HepG2 (cell line): ENCODE measurements at regions not wholly inside any gene's neighbourhood (a gene's known extent, or its start where the extent isn't known, plus 50 kb on each side); places are given as distances from the start of the nearest gene placed in this dataset.

Experiments used
- AKAP8 ChIP-seq: sonication (generic); formaldehyde crosslinking; IDR thresholded peaks from 2 replicates; pipeline ENCODE4 v1.5.1; 2020; ENCODE audit warnings: mild to moderate bottlenecking, missing genetic modification reagents
- BCL6 ChIP-seq: IDR thresholded peaks from 2 replicates; pipeline ENCODE4 v1.6.1; 2016; ENCODE audit warnings: missing genetic modification reagents, missing compliant biosample characterization
- CEBPG ChIP-seq: IDR thresholded peaks from 2 replicates; pipeline ENCODE4 v1.6.1; 2016
- FOXJ3 ChIP-seq: sonication (generic); formaldehyde crosslinking; IDR thresholded peaks from 2 replicates; pipeline ENCODE4 v1.4.0; 2020; ENCODE audit warnings: missing genetic modification reagents, mild to moderate bottlenecking, borderline replicate concordance
- FOXO1 ChIP-seq: sonication (generic); formaldehyde crosslinking; IDR thresholded peaks from 2 replicates; pipeline ENCODE4 v1.4.0; 2020; ENCODE audit warnings: missing genetic modification reagents
- GABPA ChIP-seq, 2 experiments: IDR thresholded peaks; 2 replicates each; pipeline ENCODE4 v1.6.1; 2011 to 2016; ENCODE audit warnings: low read depth in 2 of 2, low read length in 1 of 2, missing biosample characterization in 1 of 2, missing genetic modification characterization in 1 of 2
- MEF2D ChIP-seq: sonication (generic); formaldehyde crosslinking; IDR thresholded peaks from 2 replicates; pipeline ENCODE4 v1.5.1; 2020; ENCODE audit warnings: mild to moderate bottlenecking, missing genetic modification reagents
- MNT ChIP-seq: fragments of 450-650 bp; IDR thresholded peaks from 2 replicates; pipeline ENCODE4 v1.6.1; 2016
- SIX1 ChIP-seq: sonication (generic); formaldehyde crosslinking; IDR thresholded peaks from 2 replicates; pipeline ENCODE4 v1.4.0; 2020; ENCODE audit warnings: missing genetic modification reagents, borderline replicate concordance
- SSRP1 ChIP-seq: IDR thresholded peaks from 2 replicates; pipeline ENCODE4 v1.6.1; 2016; ENCODE audit warnings: control low read depth
- STAG1 ChIP-seq: sonication (generic); formaldehyde crosslinking; IDR thresholded peaks from 2 replicates; pipeline ENCODE4 v1.4.0; 2020; ENCODE audit warnings: missing genetic modification reagents
- TMF1 ChIP-seq: sonication (generic); formaldehyde crosslinking; IDR thresholded peaks from 2 replicates; pipeline ENCODE4 v1.8.1; 2022; ENCODE audit warnings: low read depth, missing genetic modification reagents
- USF2 ChIP-seq, 2 experiments: sonication (generic) in 1 of 2; formaldehyde crosslinking in 1 of 2; IDR thresholded peaks; 2 replicates each; pipeline versions ENCODE4 v1.5.1 to v1.6.1; 2011 to 2020; ENCODE audit warnings: borderline replicate concordance in 1 of 2, low read depth in 1 of 2, low read length in 1 of 2, mild to moderate bottlenecking in 1 of 2, missing genetic modification reagents in 1 of 2, moderate library complexity in 1 of 2
- ZBTB42 ChIP-seq: sonication (generic); formaldehyde crosslinking; IDR thresholded peaks from 2 replicates; pipeline ENCODE4 v1.5.0; 2020; ENCODE audit warnings: mild to moderate bottlenecking, missing genetic modification reagents
- ZFX ChIP-seq: sonication (generic); formaldehyde crosslinking; IDR thresholded peaks from 2 replicates; pipeline ENCODE4 v1.4.0; 2020; ENCODE audit warnings: mild to moderate bottlenecking, low read depth, missing genetic modification reagents, moderate library complexity
- ZNF10 ChIP-seq: sonication (generic); formaldehyde crosslinking; IDR thresholded peaks from 2 replicates; pipeline ENCODE4 v1.4.0; 2020; ENCODE audit warnings: mild to moderate bottlenecking, low read depth, missing genetic modification reagents, borderline replicate concordance
- ZNF772 ChIP-seq: sonication (generic); formaldehyde crosslinking; IDR thresholded peaks from 2 replicates; pipeline ENCODE4 v1.5.0; 2020; ENCODE audit warnings: mild to moderate bottlenecking, missing genetic modification reagents
- TF ChIP-seq, protein P1 (sequence below): sonication (generic); formaldehyde crosslinking; IDR thresholded peaks from 2 replicates; pipeline ENCODE4 v1.5.1; 2020; ENCODE audit warnings: mild to moderate bottlenecking, moderate library complexity, missing genetic modification reagents
- TF ChIP-seq, protein P2 (sequence below): sonication (generic); formaldehyde crosslinking; IDR thresholded peaks from 2 replicates; pipeline ENCODE4 v1.4.0; 2020; ENCODE audit warnings: missing genetic modification reagents

DNA sequence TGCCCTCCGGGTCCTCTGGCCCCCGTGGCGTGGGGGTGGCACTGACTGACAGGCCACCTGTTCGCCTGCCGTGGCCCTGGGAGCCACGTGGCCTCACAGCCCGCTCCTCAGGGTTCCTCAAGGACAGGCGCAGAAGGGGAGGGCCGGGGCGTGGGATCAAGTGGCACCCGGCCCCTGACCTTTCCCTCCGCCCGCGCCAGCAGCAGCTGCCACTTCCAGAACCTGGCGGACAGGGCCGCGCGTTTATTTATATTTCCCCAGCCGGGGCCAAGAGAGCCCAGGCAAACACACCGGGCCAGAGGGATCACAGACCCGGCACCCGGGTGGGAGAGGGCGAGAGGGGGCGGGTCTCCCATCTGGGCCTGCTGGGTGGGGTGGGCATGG is 92.6 kb downstream of the RFLNA start (continued):
- no peak for TF ChIP-seq GABPA (IDR thresholded peaks at IDR 0.05; ENCODE audit: low read depth, low read length)
- no peak for TF ChIP-seq GABPA (CRISPR knock-in tag; IDR thresholded peaks at IDR 0.05; ENCODE audit: low read depth)
- TF ChIP-seq CEBPG (CRISPR knock-in tag) = no peak
- TF ChIP-seq FOXJ3 (CRISPR knock-in tag) = peak; percentile 39; the same call in 1 of the 2 replicates
- peak; percentile 26; the same call in 1 of the 2 replicates for TF ChIP-seq AKAP8
- no peak for TF ChIP-seq USF2 (IDR thresholded peaks at IDR 0.05; ENCODE audit: low read depth, low read length)
- TF ChIP-seq USF2 (CRISPR knock-in tag; IDR thresholded peaks at IDR 0.05; ENCODE audit: borderline replicate concordance) = no peak
- TF ChIP-seq, protein P1, sequence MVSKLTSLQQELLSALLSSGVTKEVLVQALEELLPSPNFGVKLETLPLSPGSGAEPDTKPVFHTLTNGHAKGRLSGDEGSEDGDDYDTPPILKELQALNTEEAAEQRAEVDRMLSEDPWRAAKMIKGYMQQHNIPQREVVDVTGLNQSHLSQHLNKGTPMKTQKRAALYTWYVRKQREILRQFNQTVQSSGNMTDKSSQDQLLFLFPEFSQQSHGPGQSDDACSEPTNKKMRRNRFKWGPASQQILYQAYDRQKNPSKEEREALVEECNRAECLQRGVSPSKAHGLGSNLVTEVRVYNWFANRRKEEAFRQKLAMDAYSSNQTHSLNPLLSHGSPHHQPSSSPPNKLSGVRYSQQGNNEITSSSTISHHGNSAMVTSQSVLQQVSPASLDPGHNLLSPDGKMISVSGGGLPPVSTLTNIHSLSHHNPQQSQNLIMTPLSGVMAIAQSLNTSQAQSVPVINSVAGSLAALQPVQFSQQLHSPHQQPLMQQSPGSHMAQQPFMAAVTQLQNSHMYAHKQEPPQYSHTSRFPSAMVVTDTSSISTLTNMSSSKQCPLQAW = peak; percentile 52; the same call in 1 of the 2 replicates
- TF ChIP-seq STAG1 (CRISPR knock-in tag) = no peak
- TF ChIP-seq ZFX (CRISPR knock-in tag) = peak; percentile 32; the same call in 1 of the 2 replicates
- TF ChIP-seq FOXO1 = no peak; the same call in 1 of the 2 replicates
- TF ChIP-seq ZNF772 (CRISPR knock-in tag) = no peak
- 0 out of 2 replicates have a peak, but pooled peaks have one; percentile 12 for TF ChIP-seq TMF1 (CRISPR knock-in tag)
- TF ChIP-seq MEF2D = no peak
- peak; percentile 58 for TF ChIP-seq BCL6 (CRISPR knock-in tag)
- TF ChIP-seq MNT = peak; percentile 71
- 0 out of 2 replicates have a peak, but pooled peaks have one; percentile 30 for TF ChIP-seq ZBTB42
- peak; percentile 46; the same call in 1 of the 2 replicates for TF ChIP-seq SIX1 (CRISPR knock-in tag)
- no peak for TF ChIP-seq SSRP1 (CRISPR knock-in tag)
- no peak for TF ChIP-seq ZNF10 (CRISPR knock-in tag)
- TF ChIP-seq, protein P2, sequence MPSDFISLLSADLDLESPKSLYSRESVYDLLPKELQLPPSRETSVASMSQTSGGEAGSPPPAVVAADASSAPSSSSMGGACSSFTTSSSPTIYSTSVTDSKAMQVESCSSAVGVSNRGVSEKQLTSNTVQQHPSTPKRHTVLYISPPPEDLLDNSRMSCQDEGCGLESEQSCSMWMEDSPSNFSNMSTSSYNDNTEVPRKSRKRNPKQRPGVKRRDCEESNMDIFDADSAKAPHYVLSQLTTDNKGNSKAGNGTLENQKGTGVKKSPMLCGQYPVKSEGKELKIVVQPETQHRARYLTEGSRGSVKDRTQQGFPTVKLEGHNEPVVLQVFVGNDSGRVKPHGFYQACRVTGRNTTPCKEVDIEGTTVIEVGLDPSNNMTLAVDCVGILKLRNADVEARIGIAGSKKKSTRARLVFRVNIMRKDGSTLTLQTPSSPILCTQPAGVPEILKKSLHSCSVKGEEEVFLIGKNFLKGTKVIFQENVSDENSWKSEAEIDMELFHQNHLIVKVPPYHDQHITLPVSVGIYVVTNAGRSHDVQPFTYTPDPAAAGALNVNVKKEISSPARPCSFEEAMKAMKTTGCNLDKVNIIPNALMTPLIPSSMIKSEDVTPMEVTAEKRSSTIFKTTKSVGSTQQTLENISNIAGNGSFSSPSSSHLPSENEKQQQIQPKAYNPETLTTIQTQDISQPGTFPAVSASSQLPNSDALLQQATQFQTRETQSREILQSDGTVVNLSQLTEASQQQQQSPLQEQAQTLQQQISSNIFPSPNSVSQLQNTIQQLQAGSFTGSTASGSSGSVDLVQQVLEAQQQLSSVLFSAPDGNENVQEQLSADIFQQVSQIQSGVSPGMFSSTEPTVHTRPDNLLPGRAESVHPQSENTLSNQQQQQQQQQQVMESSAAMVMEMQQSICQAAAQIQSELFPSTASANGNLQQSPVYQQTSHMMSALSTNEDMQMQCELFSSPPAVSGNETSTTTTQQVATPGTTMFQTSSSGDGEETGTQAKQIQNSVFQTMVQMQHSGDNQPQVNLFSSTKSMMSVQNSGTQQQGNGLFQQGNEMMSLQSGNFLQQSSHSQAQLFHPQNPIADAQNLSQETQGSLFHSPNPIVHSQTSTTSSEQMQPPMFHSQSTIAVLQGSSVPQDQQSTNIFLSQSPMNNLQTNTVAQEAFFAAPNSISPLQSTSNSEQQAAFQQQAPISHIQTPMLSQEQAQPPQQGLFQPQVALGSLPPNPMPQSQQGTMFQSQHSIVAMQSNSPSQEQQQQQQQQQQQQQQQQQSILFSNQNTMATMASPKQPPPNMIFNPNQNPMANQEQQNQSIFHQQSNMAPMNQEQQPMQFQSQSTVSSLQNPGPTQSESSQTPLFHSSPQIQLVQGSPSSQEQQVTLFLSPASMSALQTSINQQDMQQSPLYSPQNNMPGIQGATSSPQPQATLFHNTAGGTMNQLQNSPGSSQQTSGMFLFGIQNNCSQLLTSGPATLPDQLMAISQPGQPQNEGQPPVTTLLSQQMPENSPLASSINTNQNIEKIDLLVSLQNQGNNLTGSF (CRISPR knock-in tag) = no peak
